ENCODE measurements at regions not wholly inside any gene's neighbourhood (a gene's known extent, or its start where the extent isn't known, plus 50 kb on each side); places are given as distances from the start of the nearest gene placed in this dataset.
"Not testable (repeated sequence)": the region's sequence is repeated elsewhere in the genome, so short reads cannot be mapped to it uniquely, and the experiment has no call there.

- DNase-seq = no peak
These were observed 182.3 kb downstream of the IRX2 start for GRCh38 chr5:2569176-2569575.

GRCh38 chr5:2566284-2566683, 185.2 kb downstream of the IRX2 start:
- DNase-seq = no peak

- DNase-seq = no peak
These were observed 186.3 kb downstream of the IRX2 start for GRCh38 chr5:2565147-2565546.

- no peak for DNase-seq
These were observed 188.4 kb downstream of the IRX2 start for GRCh38 chr5:2563046-2563445.

- DNase-seq = no peak
These were observed 189.4 kb downstream of the IRX2 start for GRCh38 chr5:2562036-2562435.

- no peak for DNase-seq
These were observed 191.0 kb downstream of the IRX2 start for GRCh38 chr5:2560435-2560834.

- no peak for DNase-seq
These were observed 194.0 kb downstream of the IRX2 start for GRCh38 chr5:2557435-2557834.

GRCh38 chr5:2556375-2556966, 195.0 kb downstream of the IRX2 start:
- DNase-seq = no peak

GRCh38 chr5:2553611-2554010, 197.9 kb downstream of the IRX2 start:
- no peak for DNase-seq

- no peak for DNase-seq
These were observed 201.0 kb downstream of the IRX2 start for GRCh38 chr5:2550509-2550908.

- DNase-seq = no peak
These were observed 201.6 kb downstream of the IRX2 start for GRCh38 chr5:2549900-2550299.

- no peak for DNase-seq
These were observed 202.1 kb downstream of the IRX2 start for GRCh38 chr5:2549354-2549753.

- no peak for DNase-seq
These were observed 204.5 kb downstream of the IRX2 start for GRCh38 chr5:2546938-2547337.

GRCh38 chr5:2544003-2544402, 207.5 kb downstream of the IRX2 start:
- DNase-seq = no peak

- no peak for DNase-seq
These were observed 208.7 kb downstream of the IRX2 start for GRCh38 chr5:2542821-2543220.

GRCh38 chr5:2542026-2542425, 209.5 kb downstream of the IRX2 start:
- DNase-seq = no peak

- DNase-seq = no peak
These were observed 213.3 kb downstream of the IRX2 start for GRCh38 chr5:2538169-2538568.

- DNase-seq = no peak
These were observed 213.9 kb downstream of the IRX2 start for GRCh38 chr5:2537378-2538145.

- DNase-seq = no peak
These were observed 214.7 kb downstream of the IRX2 start for GRCh38 chr5:2536632-2537377.

- no peak for DNase-seq
These were observed 216.5 kb downstream of the IRX2 start for GRCh38 chr5:2534970-2535369.

GRCh38 chr5:2534251-2534650, 217.2 kb downstream of the IRX2 start:
- DNase-seq = no peak

- not testable (repeated sequence) for DNase-seq
These were observed 217.6 kb downstream of the IRX2 start for GRCh38 chr5:2533848-2534247.

- DNase-seq = no peak
These were observed 218.7 kb downstream of the IRX2 start for GRCh38 chr5:2532809-2533208.

GRCh38 chr5:2531318-2531717, 220.2 kb downstream of the IRX2 start:
- no peak for DNase-seq

Measured in NCI-H1694 (cell line).